T47D (cell line): ENCODE measurements at regions not wholly inside any gene's neighbourhood (a gene's known extent, or its start where the extent isn't known, plus 50 kb on each side); places are given as distances from the start of the nearest gene placed in this dataset.

Experiments used
- DNase-seq, 2 experiments: peaks; one replicate each; pipeline versions ENCODE4 v3.0.0 to v3.0.0-alpha.2; 2011 to 2012; ENCODE audit warnings: low read depth in 1 of 2, low spot score in 1 of 2
- JUND ChIP-seq: IDR thresholded peaks from 2 replicates; pipeline ENCODE4 v1.6.1; 2012; ENCODE audit warnings: low read depth
- in situ Hi-C: cut with HindIII; loops from 2 replicates; pipeline ENCODE4 v1.10.0; 2016; ENCODE audit warnings: low sequenced_read_pairs, low pct_unique_long_range_greater_than_20kb

DNA sequence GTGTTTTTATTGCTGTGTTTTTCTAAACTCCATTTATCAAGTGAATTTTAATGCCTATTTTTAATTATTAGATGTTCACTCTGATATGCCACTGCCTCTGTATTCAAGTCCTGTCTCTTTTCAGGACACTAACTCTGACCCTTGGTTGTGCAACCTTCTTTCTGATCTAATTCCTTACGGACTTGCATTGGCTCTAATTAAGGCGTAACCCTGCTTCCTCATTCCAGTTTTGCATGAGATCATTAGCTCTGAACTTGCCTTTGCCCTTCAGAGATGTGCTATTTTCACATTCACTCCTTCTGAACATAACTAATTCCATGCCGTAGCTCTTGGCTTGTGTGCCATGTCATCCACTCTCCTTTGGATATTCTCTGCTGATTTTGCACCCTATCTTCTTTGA lies 162.5 kb upstream of the TMEFF2 start:
- no peak for DNase-seq

GRCh38 chr2:192354512-192355244 lies 159.9 kb upstream of the TMEFF2 start:
- no peak for DNase-seq
- in situ Hi-C loops: no loop called here
- no peak for TF ChIP-seq JUND

More for the DNA sequence above, 162.5 kb upstream of the TMEFF2 start:
- in situ Hi-C loops: no loop called here
- TF ChIP-seq JUND: no peak

GRCh38 chr2:192347542-192347941 lies 152.8 kb upstream of the TMEFF2 start:
- no peak for TF ChIP-seq JUND
- in situ Hi-C loops: no loop called here
- DNase-seq: no peak

DNA sequence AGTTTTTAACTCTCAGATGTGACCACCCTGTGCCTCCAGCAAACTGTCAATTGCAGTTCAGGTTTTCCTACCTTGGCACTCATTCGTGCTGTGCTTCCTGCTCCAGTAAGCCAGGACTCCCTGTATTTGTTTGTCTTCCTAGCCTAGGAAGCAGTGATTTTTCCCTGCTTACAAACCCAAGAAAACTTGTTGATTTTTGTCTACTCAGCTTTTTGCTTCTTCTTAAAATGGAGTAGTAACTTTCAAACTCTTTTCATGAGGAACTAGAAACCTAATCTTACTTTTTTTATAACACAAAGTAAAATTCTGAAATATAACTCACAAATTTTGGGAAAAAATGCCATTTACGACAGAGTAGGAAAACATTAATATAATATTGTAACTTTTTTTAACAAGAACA lies 150.6 kb upstream of the TMEFF2 start:
- in situ Hi-C loops: no loop called here
- no peak for DNase-seq
- no peak for TF ChIP-seq JUND

GRCh38 chr2:192333642-192334041 lies 138.9 kb upstream of the TMEFF2 start:
- no peak for TF ChIP-seq JUND
- in situ Hi-C loops: no loop called here
- no peak for DNase-seq

DNA sequence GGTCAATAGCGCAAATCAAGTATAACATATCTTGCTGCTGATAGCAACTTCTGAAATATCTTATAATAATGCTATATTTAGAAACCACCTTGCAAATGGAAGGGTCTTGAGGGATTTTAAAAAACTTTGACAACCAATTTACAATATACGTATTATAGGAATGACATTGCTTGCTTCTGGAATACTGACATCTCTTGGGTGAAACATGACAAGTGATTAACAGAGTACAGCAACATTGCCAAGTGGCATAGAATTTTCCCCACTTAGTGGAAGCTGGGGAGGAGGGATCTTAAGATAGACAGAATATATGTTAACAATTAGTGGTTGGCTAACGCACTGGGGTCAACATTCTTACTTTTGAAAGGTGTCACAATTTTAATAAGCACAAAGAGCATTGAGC lies 133.6 kb upstream of the TMEFF2 start:
- no peak for TF ChIP-seq JUND
- no peak for DNase-seq
- in situ Hi-C loops: no loop called here

DNA sequence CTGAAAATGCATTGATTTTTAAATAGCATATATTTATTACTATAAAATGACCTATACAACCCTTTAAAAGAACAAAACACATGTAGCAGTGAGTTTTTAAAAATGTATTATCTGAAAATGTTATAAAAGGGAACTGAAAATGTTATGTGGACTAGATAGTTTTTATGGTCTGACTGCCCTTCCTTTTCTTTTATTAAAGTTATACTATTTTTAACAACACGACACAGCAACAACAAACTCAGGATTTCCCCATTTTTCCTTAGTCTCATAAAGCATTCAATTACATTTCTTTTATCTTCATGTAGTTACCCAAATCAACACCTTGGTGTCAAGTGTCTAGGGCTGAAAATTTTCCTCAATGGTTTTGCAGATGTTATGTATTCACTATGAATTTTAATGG lies 132.8 kb upstream of the TMEFF2 start:
- in situ Hi-C loops: no loop called here
- DNase-seq: no peak
- no peak for TF ChIP-seq JUND

- DNase-seq: no peak
- in situ Hi-C loops: no loop called here
- TF ChIP-seq JUND: no peak
Measured at GRCh38 chr2:192315543-192315942, 120.8 kb upstream of the TMEFF2 start.

DNA sequence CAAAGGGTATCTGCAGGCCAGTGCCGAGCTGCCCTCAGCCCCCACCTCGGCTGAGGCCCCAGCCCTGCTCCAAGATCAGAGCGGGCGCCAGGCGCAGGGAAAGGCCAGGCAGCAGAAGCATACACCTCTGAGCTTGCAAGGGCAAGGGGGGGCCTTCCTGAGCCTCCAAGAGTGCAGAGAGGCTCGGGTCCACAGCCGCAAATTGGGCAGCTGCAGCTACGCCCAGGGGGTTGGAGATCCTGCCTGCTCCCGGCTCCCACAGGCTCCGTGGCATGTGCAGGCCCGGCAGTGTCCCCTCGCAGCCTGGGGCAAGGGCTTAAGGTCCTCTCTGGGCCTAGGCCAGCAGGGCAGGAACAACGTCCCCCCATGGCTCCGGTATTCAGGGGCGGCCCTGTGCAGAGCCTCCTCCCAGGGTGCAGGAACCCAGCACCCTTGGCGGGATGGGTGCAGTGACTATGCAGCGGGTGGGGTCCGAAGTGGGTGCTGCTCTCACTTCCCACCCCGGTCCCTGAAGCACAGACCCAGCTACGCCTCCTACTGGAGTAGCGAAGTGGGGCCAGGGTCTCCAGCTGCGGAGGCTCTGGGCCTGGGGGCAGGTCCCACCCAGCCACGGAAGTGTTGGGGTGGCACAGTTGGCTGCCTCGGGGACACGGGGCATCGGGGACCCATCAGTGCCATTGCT lies 120.2 kb upstream of the TMEFF2 start:
- no peak for DNase-seq
- in situ Hi-C loops: no loop called here

GRCh38 chr2:192313773-192314172 lies 119.0 kb upstream of the TMEFF2 start:
- in situ Hi-C loops: no loop called here
- no peak for TF ChIP-seq JUND
- no peak for DNase-seq

More for the DNA sequence above, 120.2 kb upstream of the TMEFF2 start:
- no peak for TF ChIP-seq JUND

GRCh38 chr2:192311701-192312460 lies 117.1 kb upstream of the TMEFF2 start:
- in situ Hi-C loops: no loop called here
- TF ChIP-seq JUND: no peak
- no peak for DNase-seq

GRCh38 chr2:192307530-192307929 lies 112.8 kb upstream of the TMEFF2 start:
- DNase-seq: no peak
- no peak for TF ChIP-seq JUND
- in situ Hi-C loops: no loop called here

DNA sequence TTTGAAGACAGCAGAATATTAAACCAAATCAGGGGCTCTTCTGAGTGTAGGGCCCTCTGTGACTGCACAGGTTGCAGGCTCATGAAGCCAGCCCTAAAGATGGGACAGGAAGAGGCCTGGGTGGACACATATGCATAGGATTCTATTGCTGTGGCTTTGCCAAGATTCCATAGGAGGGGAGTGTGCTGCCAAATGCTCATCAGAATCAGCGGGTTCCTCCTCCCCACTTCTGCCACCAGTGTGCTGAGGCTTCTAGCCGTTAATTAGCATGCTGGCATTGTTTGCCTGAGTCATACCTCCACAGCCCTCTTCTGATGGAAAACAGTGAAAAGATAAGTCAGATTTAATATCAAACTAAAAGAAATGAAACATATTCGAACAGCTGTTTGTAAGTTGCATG lies 103.9 kb upstream of the TMEFF2 start:
- no peak for TF ChIP-seq JUND
- DNase-seq: no peak
- in situ Hi-C loops: no loop called here
